Sigmoid colon (tissue), 4 donors: ENCODE measurements at regions not wholly inside any gene's neighbourhood (a gene's known extent, or its start where the extent isn't known, plus 50 kb on each side); places are given as distances from the start of the nearest gene placed in this dataset.

Source experiments
- EP300 ChIP-seq, 4 donors: sonication (generic); formaldehyde crosslinking; IDR thresholded peaks; one replicate each; pipeline ENCODE4 v1.6.1; 2017; ENCODE audit warnings: antibody characterized with exemption in 4 of 4
- POLR2A ChIP-seq, 2 donors: fragments of 450-650 bp; IDR thresholded peaks; one replicate each; pipeline ENCODE4 v1.6.1; 2016; ENCODE audit warnings: antibody characterized with exemption in 2 of 2, mild to moderate bottlenecking in 2 of 2, moderate library complexity in 2 of 2
- POLR2AphosphoS5 ChIP-seq, 4 donors: sonication (generic); formaldehyde crosslinking; IDR thresholded peaks; one replicate each; pipeline ENCODE4 v1.6.1; 2017; ENCODE audit warnings: antibody characterized with exemption in 4 of 4
- TF ChIP-seq, protein P1 (sequence below), 4 experiments: fragments of 450-650 bp in 3 of 4; fragments of 200-600 bp in 1 of 4; IDR thresholded peaks; one replicate each; pipeline ENCODE4 v1.5.1; 2016 to 2019; ENCODE audit warnings: antibody characterized with exemption in 4 of 4, mild to moderate bottlenecking in 3 of 4, moderate library complexity in 2 of 4

DNA sequence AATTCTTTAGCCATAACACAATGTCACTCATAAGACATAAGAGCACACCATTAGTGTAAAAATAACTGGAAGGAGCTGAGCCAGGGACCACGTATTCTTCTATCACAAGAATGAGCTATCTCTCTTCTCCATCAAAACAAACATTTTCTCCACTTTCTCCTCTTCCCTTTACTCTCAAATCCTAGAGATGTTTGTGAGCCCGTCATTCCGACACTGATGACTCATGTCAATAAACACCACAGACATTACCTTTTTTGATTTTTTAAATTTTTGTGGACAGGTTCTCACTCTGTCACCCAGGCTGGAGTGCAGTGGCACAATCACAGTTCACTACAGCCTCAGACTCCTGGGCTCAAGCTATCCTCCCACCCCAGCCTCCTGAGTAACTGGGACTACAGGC lies 86.6 kb downstream of the MEX3B start:
- no peak for TF ChIP-seq POLR2A (IDR thresholded peaks at IDR 0.05)
- TF ChIP-seq, protein P1, sequence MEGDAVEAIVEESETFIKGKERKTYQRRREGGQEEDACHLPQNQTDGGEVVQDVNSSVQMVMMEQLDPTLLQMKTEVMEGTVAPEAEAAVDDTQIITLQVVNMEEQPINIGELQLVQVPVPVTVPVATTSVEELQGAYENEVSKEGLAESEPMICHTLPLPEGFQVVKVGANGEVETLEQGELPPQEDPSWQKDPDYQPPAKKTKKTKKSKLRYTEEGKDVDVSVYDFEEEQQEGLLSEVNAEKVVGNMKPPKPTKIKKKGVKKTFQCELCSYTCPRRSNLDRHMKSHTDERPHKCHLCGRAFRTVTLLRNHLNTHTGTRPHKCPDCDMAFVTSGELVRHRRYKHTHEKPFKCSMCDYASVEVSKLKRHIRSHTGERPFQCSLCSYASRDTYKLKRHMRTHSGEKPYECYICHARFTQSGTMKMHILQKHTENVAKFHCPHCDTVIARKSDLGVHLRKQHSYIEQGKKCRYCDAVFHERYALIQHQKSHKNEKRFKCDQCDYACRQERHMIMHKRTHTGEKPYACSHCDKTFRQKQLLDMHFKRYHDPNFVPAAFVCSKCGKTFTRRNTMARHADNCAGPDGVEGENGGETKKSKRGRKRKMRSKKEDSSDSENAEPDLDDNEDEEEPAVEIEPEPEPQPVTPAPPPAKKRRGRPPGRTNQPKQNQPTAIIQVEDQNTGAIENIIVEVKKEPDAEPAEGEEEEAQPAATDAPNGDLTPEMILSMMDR (IDR thresholded peaks at IDR 0.05), result no peak
- TF ChIP-seq POLR2AphosphoS5 (IDR thresholded peaks at IDR 0.05), result no peak
- no peak for TF ChIP-seq EP300 (IDR thresholded peaks at IDR 0.05)
